GM20000 (cell line): ENCODE measurements at regions not wholly inside any gene's neighbourhood (a gene's known extent, or its start where the extent isn't known, plus 50 kb on each side); places are given as distances from the start of the nearest gene placed in this dataset.

Experiments
- DNase-seq: peaks from one replicate; pipeline ENCODE4 v3.0.0; 2012; ENCODE audit warnings: low spot score
- CTCF ChIP-seq: IDR thresholded peaks from 2 replicates; pipeline ENCODE4 v1.5.1; 2012; ENCODE audit warnings: mild to moderate bottlenecking, control low read depth; ENCODE audit errors: extremely low read depth, missing control alignments

- TF ChIP-seq CTCF: no peak
- DNase-seq: no peak
Measured at GRCh38 chr11:130551388-130551787, 102.9 kb downstream of the ADAMTS15 start.

GRCh38 chr11:130553306-130553705 is 104.9 kb downstream of the ADAMTS15 start:
- DNase-seq: no peak

DNA sequence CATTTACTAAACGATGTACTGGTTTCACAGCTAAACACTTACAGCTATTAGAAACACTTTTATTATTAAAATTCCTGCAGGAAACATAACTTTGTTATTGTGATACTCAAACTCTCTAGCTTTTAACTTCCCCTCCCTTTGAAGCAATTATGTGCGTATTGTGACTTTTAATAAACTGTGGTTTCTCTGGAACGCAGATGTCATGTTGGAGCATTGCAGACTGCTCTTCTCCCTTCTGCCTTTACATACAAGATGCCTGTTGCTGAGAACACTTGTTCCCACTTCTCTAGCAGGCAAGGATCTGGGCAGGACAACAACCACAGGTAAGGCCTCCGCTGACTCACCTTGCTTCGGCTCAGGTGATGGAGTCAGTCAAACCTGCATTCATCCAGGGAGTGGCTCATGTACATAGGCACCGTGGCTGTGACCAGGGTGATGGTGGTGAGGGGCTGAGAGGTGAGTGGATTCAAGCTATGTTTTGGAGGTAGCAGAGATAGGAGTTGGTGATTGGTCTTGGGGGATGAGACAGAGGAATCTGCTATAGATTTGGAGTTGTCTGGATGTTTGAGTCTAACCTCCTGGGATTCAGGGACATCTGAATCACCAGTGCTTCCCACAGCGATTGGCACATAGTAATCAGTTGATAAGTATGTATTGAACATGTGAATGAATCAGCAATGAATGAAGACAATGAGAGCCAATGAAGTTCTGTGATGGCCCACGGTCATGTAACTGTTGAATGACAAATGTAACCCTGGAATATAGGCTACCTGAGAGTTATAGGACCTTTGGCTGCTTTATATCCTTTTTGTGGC is 106.0 kb downstream of the ADAMTS15 start:
- DNase-seq: no peak
- TF ChIP-seq CTCF: no peak

More at GRCh38 chr11:130553306-130553705, 104.9 kb downstream of the ADAMTS15 start:
- no peak for TF ChIP-seq CTCF

- no peak for TF ChIP-seq CTCF
- no peak for DNase-seq
Measured at GRCh38 chr11:130555251-130555841, 106.9 kb downstream of the ADAMTS15 start.

DNA sequence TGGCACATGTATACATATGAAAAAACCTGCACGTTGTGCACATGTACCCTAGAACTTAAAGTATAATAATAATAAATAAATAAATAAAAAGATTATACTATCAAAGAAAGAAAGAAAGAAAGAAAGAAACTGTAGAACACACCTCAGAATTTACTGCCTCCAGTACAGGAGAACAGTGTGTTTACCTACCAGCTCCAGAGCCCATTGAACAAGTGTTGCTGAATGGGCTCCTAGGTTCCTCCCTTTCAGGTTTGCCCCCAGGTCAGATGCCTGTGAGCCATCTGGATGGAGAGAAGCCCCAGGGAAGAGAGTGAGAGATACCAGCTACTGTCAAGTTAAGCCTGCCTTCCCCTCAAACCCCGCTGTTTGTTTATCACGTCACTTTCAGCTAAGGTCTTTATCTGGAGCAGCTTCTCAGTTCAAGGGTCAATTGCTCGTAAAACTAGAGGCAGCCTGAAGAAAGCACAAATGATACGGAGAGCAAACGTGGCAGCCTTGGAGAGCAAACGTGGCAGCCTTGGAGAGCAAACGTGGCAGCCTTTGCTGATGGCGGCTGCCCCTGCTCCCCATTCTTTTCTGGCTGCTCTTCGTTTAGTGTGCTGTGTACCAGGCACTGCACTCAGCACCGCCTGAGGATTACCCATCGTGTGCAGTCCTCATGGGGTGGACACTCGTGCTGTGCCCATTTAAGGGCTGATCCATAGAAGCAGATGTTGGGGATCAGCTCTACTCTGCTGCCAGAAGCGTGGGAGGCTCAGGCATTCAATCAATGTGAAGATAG is 111.7 kb downstream of the ADAMTS15 start:
- no peak for TF ChIP-seq CTCF
- DNase-seq: no peak

- TF ChIP-seq CTCF: no peak
- DNase-seq: no peak
Measured at GRCh38 chr11:130560781-130561109, 112.3 kb downstream of the ADAMTS15 start.

GRCh38 chr11:130561441-130561881 is 113.0 kb downstream of the ADAMTS15 start:
- no peak for TF ChIP-seq CTCF
- DNase-seq: no peak
